ENCODE measurements at regions not wholly inside any gene's neighbourhood (a gene's known extent, or its start where the extent isn't known, plus 50 kb on each side); places are given as distances from the start of the nearest gene placed in this dataset.

GRCh38 chr2:198322275-198322674, 517.9 kb downstream of the PLCL1 start:
- DNase-seq, result no peak

- DNase-seq, result no peak
Measured at GRCh38 chr2:198321522-198322088, 517.2 kb downstream of the PLCL1 start.

- DNase-seq, result no peak
Measured at GRCh38 chr2:198316852-198317396, 512.5 kb downstream of the PLCL1 start.

GRCh38 chr2:198315791-198316630, 511.6 kb downstream of the PLCL1 start:
- no peak for DNase-seq

GRCh38 chr2:198314559-198315153, 510.3 kb downstream of the PLCL1 start:
- peak; percentile 35 for DNase-seq

DNA sequence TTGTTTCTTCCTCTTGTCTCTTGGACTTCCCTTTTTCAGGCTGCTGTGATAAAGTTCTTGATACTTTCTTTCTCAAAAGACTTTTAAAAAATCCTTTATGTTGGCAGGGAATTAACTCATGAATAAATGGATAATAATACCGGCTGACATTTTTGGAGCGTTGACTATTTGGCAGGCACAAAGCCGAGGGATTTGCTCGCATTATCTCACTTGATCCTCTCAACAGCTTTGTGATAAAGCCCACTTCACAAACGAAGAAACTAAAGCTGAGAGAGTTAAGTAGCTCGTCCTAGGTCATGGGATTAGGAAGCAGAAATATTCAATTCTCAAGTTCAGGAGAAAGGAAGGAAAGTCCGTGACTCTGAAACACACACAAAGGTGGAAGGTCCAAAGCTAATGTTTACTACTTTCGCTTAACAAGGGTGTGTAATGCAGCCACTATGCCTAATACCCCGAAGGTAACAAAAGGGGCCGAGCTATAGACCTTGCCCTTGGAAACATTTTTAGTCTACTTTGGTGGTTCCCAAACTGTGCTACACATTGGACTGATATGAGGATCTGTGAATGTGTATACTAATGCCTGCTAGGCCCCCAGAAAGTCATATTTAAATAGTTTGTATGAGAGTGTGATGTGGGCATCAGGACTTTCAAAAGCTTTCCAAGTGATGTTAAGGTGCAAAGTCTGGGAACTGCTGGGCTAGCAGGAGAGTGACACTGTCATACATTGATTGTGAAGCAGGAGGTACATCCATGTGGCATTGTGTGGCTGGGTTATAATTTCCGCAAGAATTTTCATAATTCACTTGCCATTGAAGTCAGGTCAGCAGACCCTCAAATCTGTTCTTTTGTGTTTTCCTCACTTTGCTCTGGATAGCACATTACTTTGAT, 508.4 kb downstream of the PLCL1 start:
- DNase-seq, result no peak

DNA sequence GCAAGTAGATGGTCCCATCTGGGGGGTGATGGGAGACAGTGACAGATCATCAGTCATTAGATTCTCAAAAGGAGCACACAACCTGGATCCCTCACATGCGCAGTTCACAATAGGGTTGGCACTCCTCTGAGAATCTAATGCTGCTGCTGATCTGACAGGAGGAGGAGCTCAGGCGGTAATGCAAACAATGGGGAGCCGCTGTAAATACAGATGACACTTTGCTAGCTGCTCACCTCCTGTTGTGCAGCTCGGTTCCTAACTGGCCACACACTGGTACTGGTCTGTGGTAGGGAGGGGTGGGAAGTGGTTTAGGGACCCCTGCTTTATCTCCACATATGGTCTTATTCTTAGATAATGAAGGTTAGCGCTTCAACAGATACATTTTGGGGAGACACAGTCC, 506.6 kb downstream of the PLCL1 start:
- no peak for DNase-seq

- DNase-seq, result peak; percentile 72
Measured at GRCh38 chr2:198309673-198310280, 505.4 kb downstream of the PLCL1 start.

- DNase-seq, result no peak
Measured at GRCh38 chr2:198309081-198309480, 504.7 kb downstream of the PLCL1 start.

GRCh38 chr2:198308368-198308767, 504.0 kb downstream of the PLCL1 start:
- no peak for DNase-seq

DNA sequence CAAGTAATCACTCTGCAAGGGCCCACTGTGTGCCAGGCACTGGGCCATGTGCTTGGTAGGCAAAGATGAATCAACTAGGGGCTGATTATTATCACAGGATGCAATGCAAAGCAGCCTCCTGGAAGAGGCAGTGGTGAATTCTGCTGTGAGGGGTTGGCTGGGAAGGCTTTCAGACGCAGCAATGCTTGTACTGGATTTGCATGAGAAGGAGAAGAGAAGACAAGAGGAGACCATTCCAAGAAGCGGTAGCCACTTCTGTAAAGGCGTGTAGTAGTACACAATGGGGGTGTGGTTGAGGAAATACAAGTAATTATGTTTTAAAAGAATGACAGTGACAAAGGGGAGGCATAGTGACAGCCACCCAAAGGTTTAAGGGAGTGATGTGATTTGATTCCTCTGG, 502.7 kb downstream of the PLCL1 start:
- DNase-seq, result no peak

DNA sequence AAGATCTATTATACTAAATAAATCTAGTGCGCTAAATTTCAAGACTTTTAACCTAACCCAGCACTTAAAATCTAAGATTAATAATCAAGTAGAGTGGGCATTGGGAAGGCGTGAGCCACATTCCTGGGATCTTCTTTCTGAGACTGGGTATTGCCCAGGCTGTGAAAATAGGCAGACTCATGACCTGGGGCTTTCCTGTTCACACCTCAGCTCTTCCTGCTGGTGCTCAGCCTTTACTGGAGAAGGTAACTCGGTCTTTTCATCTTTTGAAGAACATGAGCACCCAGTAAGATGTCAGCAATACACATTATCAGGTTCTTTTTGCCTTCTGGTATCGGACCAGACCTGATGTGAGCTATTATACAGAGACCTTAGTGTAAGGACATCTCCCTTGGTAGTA, 500.5 kb downstream of the PLCL1 start:
- no peak for DNase-seq

DNA sequence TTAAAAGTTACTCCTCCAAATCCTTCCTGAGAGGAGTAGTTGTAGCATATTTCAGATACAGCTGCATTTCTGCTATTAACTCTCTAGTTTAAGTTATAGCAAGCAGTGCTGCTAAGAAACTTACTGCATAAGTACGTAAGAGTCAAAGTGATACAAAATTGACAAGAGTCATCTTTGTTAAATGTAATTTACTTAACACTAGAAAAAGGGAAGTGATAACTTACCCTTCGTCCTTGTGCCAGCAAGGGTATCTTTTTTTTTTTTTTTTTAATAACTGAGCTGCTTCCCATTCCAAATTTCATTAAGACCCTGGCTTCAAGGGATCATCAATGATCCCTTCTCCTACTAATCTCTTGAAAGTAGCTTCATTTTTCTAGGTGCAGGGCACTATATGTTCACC, 493.0 kb downstream of the PLCL1 start:
- no peak for DNase-seq

DNA sequence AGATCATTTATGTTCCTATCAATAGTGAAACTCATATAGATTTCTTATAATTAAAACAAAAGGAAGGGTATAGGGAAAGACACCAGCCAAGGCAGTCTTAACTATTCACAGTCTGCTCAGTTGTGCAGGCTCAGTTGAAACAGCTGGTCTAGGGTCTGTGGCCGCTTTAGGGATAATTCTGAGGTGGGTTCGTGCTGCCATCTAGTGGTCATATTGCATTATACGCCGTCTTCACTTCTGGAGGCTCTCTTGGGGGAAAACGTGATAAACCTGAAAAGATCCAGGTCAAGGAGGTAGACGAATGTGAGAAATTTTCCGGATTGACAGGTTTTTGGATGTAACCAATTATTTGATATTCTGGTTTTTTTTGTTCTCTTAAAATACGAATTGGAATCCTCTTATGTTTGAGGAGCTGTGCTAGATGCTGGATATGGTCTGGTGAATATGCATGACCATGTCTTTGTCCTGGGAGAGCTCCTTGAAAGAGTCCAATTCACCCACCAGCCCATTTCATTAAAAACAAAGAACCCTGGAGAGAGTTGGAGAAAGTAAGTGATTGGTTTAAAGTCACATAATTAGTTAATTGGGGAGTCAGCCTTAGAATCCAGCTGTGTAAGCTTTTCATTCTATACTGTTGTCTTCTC, 492.4 kb downstream of the PLCL1 start:
- peak; percentile 65 for DNase-seq

- no peak for DNase-seq
Measured at GRCh38 chr2:198293281-198293680, 488.9 kb downstream of the PLCL1 start.

GRCh38 chr2:198289811-198290210, 485.4 kb downstream of the PLCL1 start:
- DNase-seq, result no peak

GRCh38 chr2:198287706-198288105, 483.3 kb downstream of the PLCL1 start:
- no peak for DNase-seq

GRCh38 chr2:198285216-198285615, 480.8 kb downstream of the PLCL1 start:
- DNase-seq, result no peak

DNA sequence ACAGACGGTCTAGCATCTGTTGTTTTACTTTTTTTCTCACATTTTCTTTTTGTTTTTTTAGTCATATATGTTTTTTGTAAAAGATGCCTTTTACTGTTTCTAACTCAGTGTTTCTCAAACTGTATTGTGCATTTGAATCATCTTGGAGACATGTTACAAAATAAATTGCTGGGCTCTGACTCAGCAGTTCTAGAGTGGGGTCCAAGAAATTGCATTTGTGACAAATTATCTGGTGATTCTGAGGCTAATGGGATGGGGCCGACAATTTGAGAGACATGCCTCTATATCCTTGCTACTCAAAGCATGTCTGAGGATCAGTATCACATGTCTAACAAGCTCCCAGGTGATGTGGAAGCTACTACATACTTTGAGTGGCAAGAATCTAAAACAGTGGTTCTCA, 478.8 kb downstream of the PLCL1 start:
- DNase-seq, result no peak

- no peak for DNase-seq
Measured at GRCh38 chr2:198282061-198282460, 477.7 kb downstream of the PLCL1 start.

DNA sequence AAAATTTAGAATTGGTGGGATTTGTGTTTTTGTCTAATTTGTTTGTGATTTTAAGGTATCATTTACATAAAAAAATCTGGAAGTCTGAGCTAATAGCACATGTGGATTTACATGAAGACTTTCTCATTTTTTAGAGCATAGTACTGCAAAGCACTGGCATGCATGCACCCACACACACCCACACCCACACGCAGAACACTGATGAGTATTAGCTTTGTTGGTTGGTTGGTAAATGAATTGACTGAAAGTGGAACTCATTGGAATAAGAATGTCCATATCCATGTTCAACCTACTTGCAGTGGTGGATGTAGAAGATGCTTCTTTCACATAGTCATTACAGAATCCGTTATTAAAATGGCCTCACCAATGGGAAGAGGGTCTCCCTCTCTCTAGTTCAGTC, 475.8 kb downstream of the PLCL1 start:
- no peak for DNase-seq

DNA sequence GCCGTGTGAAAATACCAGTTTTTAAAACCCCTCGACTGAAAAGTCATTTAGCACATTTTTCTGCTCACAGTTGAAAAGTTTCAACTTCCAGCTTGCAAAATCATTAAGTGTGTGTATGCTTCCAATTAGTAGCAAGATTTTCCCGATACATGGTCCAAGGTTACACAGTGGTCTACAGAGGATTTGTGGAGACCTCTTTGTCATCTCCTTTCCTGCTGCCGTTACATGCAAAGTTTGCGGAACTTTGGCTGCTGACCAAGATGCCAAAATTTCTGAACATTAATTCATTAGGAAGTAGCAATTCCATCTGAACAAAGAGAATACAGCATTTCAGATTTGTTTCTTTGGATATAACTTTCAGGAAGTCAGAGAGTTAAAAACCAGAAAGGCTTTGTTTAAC, 474.6 kb downstream of the PLCL1 start:
- DNase-seq, result no peak

All from activated CD4-positive, alpha-beta T cell treated with anti-CD3 and anti-CD28 coated beads, Interleukin-2, Interleukin-6, amounts not matched to agents 100 ng/mL and 50 ng/mL, durations not matched to agents 16 hours and 8 hours (primary cell).